Thyroid gland (tissue), 4 donors: ENCODE measurements at regions not wholly inside any gene's neighbourhood (a gene's known extent, or its start where the extent isn't known, plus 50 kb on each side); places are given as distances from the start of the nearest gene placed in this dataset.

Source experiments
- POLR2A ChIP-seq, 2 donors: fragments of 450-650 bp; IDR thresholded peaks; one replicate each; pipeline ENCODE4 v1.6.1; 2017; ENCODE audit warnings: antibody characterized with exemption in 2 of 2, mild to moderate bottlenecking in 2 of 2, moderate library complexity in 1 of 2
- TF ChIP-seq, protein P1 (sequence below), 6 experiments: fragments of 200-600 bp in 3 of 6; fragments of 450-650 bp in 3 of 6; sonication (generic) in 3 of 6; IDR thresholded peaks; one replicate each; pipeline ENCODE4 v1.5.1; 2016 to 2019; ENCODE audit warnings: antibody characterized with exemption in 6 of 6, mild to moderate bottlenecking in 2 of 6, inconsistent platforms in 1 of 6, moderate library complexity in 1 of 6

DNA sequence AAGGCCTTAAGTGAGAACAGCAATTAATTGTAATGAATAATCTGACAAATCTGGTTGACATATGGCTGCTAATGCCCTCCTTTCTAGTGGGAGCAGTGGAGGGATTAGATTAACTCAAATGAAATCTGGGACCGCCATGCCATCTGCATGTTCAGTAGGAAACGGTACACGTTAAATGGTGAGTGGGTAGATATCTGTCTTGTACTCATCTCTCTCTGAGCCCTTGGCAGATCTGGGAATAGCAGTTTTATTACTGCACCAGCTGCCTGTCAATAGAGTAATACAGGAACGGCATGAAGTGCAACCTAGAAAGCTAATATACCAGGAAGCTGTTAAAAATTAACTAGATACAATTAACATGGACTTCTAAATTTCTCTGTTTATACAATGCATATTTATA lies 258.8 kb downstream of the GPD2 start:
- TF ChIP-seq, protein P1, sequence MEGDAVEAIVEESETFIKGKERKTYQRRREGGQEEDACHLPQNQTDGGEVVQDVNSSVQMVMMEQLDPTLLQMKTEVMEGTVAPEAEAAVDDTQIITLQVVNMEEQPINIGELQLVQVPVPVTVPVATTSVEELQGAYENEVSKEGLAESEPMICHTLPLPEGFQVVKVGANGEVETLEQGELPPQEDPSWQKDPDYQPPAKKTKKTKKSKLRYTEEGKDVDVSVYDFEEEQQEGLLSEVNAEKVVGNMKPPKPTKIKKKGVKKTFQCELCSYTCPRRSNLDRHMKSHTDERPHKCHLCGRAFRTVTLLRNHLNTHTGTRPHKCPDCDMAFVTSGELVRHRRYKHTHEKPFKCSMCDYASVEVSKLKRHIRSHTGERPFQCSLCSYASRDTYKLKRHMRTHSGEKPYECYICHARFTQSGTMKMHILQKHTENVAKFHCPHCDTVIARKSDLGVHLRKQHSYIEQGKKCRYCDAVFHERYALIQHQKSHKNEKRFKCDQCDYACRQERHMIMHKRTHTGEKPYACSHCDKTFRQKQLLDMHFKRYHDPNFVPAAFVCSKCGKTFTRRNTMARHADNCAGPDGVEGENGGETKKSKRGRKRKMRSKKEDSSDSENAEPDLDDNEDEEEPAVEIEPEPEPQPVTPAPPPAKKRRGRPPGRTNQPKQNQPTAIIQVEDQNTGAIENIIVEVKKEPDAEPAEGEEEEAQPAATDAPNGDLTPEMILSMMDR (IDR thresholded peaks at IDR 0.05): no peak
- TF ChIP-seq POLR2A (IDR thresholded peaks at IDR 0.05): no peak
